ENCODE measurements at regions not wholly inside any gene's neighbourhood (a gene's known extent, or its start where the extent isn't known, plus 50 kb on each side); places are given as distances from the start of the nearest gene placed in this dataset.

- TF ChIP-seq TBP (IDR thresholded peaks at IDR 0.05; ENCODE audit: low read depth, low read length) (no peak), E2F6 (IDR thresholded peaks at IDR 0.05) (no peak), SIX5 (IDR thresholded peaks at IDR 0.05; ENCODE audit: low read depth, low read length) (no peak), KDM5A (IDR thresholded peaks at IDR 0.05; ENCODE audit: low read length) (no peak)
These were observed 161.8 kb downstream of the DLL1 start (continued) for GRCh38 chr6:170128811-170129681.

All from H1 (cell line).